ENCODE measurements at regions not wholly inside any gene's neighbourhood (a gene's known extent, or its start where the extent isn't known, plus 50 kb on each side); places are given as distances from the start of the nearest gene placed in this dataset.
"Not testable (repeated sequence)": the region's sequence is repeated elsewhere in the genome, so short reads cannot be mapped to it uniquely, and the experiment has no call there.

DNA sequence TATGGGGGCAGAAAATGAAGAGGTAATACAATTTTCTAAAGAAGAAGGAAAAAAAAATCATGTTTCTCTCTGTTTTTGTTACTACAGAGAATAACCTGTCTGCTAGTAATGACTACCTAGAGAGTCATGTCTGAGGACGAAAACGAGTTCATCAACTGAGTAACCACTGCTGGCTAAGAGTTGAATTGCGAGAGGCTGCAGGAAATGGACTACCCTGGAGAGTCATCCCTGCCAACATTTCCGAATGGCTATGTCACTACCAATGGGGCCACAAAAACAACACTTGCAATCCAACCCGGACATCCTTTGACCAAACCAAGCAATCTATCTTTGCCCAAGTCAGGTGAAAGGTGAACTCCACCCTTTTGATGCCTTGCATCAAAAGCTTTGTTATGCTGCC, 120.6 kb downstream of the FCRL5 start:
- DNase-seq = no peak

GRCh38 chr1:157429601-157430240, 122.6 kb downstream of the FCRL5 start:
- ATAC-seq (no peak), DNase-seq (no peak)
- H3K27ac Mint-ChIP-seq = no peak overlapping the region
- no peak for TF ChIP-seq CTCF (IDR thresholded peaks at IDR 0.05)
- peaks cover 3 to 15% of the 10 kb centered on the region in 2 donors for H3K27me3 Mint-ChIP-seq (ENCODE audit: low read depth in 2 of 2)
- Histone ChIP-seq H3K27ac (ENCODE audit: low read length) (no peak overlapping the region), H3K4me3 (ENCODE audit: low read length) (no peak overlapping the region), H3K27me3 (ENCODE audit: control insufficient read depth, insufficient read depth, low read length) (no peaks in the 10 kb centered on the region), H3K9me3 (ENCODE audit: control insufficient read depth, insufficient read depth, low read length) (no peaks in the 10 kb centered on the region), H3K4me1 (ENCODE audit: control insufficient read depth, insufficient read depth, low read length) (no peaks in the 10 kb centered on the region), H3K36me3 (ENCODE audit: control insufficient read depth, insufficient read depth, low read length) (no peaks in the 10 kb centered on the region)
- no peaks in the 10 kb centered on the region for H3K36me3 Mint-ChIP-seq
- H3K4me1 Mint-ChIP-seq = no peaks in the 10 kb centered on the region
- WGBS (ENCODE audit: insufficient coverage) = 86% methylated on average over 5 of the region's 5 CpGs
- no peaks in the 10 kb centered on the region for H3K9me3 Mint-ChIP-seq
- no peak overlapping the region for H3K4me3 Mint-ChIP-seq
- intact Hi-C loops (cut with micrococcal nuclease) = no loop called here

More for the DNA sequence above, 120.6 kb downstream of the FCRL5 start:
- no peaks in the 10 kb centered on the region for H3K36me3 ChIP-seq (ENCODE audit: control insufficient read depth, insufficient read depth, low read length)
- no peak for TF ChIP-seq CTCF (IDR thresholded peaks at IDR 0.05)
- ATAC-seq = no peak
- no peaks in the 10 kb centered on the region for H3K4me1 ChIP-seq (ENCODE audit: control insufficient read depth, insufficient read depth, low read length)
- Mint-ChIP-seq H3K4me1 (no peaks in the 10 kb centered on the region), H3K36me3 (no peaks in the 10 kb centered on the region), H3K9me3 (no peaks in the 10 kb centered on the region), H3K27ac (no peak overlapping the region), H3K4me3 (no peak overlapping the region), H3K27me3 (ENCODE audit: low read depth in 2 of 2) (peaks cover 3 to 23% of the 10 kb centered on the region in 2 donors)
- no peaks in the 10 kb centered on the region for H3K9me3 ChIP-seq (ENCODE audit: control insufficient read depth, insufficient read depth, low read length)
- WGBS (ENCODE audit: insufficient coverage) = 90% methylated on average over 5 of the region's 5 CpGs
- H3K27ac ChIP-seq (ENCODE audit: low read length) = no peak overlapping the region
- no peaks in the 10 kb centered on the region for H3K27me3 ChIP-seq (ENCODE audit: control insufficient read depth, insufficient read depth, low read length)
- intact Hi-C loops (cut with micrococcal nuclease) = no loop called here
- no peak overlapping the region for H3K4me3 ChIP-seq (ENCODE audit: low read length)

- H3K9me3 Mint-ChIP-seq; H3K27ac Mint-ChIP-seq; H3K4me3 ChIP-seq (ENCODE audit: low read length); H3K4me1 ChIP-seq (ENCODE audit: control insufficient read depth, insufficient read depth, low read length); H3K36me3 ChIP-seq (ENCODE audit: control insufficient read depth, insufficient read depth, low read length); DNase-seq; H3K36me3 Mint-ChIP-seq; H3K9me3 ChIP-seq (ENCODE audit: control insufficient read depth, insufficient read depth, low read length); H3K27ac ChIP-seq (ENCODE audit: low read length); H3K27me3 ChIP-seq (ENCODE audit: control insufficient read depth, insufficient read depth, low read length); ATAC-seq; intact Hi-C loops (cut with micrococcal nuclease); H3K4me1 Mint-ChIP-seq; H3K27me3 Mint-ChIP-seq (ENCODE audit: low read depth in 2 of 2); H3K4me3 Mint-ChIP-seq: not testable (repeated sequence)
- 92% methylated on average over 1 of the region's 1 CpG for WGBS (ENCODE audit: insufficient coverage)
These were observed 128.6 kb downstream of the FCRL5 start for GRCh38 chr1:157423764-157424163.

DNA sequence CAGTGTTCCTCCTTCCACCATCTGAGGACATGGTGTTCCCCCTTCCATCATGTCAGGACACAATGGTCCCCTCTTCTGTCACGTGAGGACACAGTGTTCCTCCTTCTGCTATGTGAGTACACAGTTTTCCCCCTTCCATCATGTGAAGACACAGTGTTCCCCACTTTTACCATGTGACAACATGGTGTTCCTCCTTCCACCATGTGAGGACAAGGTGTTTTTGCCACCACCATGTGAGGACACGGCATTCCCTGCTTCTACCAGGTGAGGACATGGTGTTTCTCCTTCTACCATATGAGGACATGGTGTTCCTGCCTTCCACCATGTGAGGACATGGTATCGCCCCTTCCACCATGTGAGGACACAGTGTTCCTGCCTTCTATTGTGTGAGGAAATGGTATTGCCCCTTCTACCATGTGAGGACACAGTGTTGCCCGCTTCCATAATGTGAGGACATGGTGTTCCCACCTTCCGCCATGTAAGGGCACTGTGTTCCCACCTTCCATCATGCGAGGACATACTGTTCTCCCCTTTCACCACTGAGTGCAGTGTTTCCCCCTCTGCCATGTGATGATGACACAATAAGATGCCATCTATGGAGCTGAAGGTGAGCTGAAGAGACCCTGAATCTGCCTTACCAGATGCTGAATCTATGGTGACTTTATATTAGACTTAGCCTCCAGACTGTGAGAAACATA, 132.3 kb downstream of the FCRL5 start:
- no peak for DNase-seq
- no peak overlapping the region for H3K27ac Mint-ChIP-seq

More for the DNA sequence above, 132.3 kb downstream of the FCRL5 start:
- H3K4me3 ChIP-seq (ENCODE audit: low read length) = no peak overlapping the region
- intact Hi-C loops (cut with micrococcal nuclease) = no loop called here
- Mint-ChIP-seq H3K4me3 (no peak overlapping the region), H3K27me3 (ENCODE audit: low read depth in 2 of 2) (peaks cover 4 to 32% of the 10 kb centered on the region in 2 donors), H3K36me3 (peaks cover 10% of the 10 kb centered on the region), H3K9me3 (no peaks in the 10 kb centered on the region), H3K4me1 (peaks cover 20 to 29% of the 10 kb centered on the region in 2 donors)
- 88% methylated on average over 6 of the region's 6 CpGs for WGBS (ENCODE audit: insufficient coverage)
- TF ChIP-seq CTCF (IDR thresholded peaks at IDR 0.05) = no peak
- ATAC-seq = no peak
- H3K27me3 ChIP-seq (ENCODE audit: control insufficient read depth, insufficient read depth, low read length) = no peaks in the 10 kb centered on the region
- H3K9me3 ChIP-seq (ENCODE audit: control insufficient read depth, insufficient read depth, low read length) = no peaks in the 10 kb centered on the region
- H3K36me3 ChIP-seq (ENCODE audit: control insufficient read depth, insufficient read depth, low read length) = no peaks in the 10 kb centered on the region
- H3K4me1 ChIP-seq (ENCODE audit: control insufficient read depth, insufficient read depth, low read length) = peaks cover 9% of the 10 kb centered on the region
- H3K27ac ChIP-seq (ENCODE audit: low read length) = no peak overlapping the region
